Endothelial cell of umbilical vein (primary cell): ENCODE measurements at regions not wholly inside any gene's neighbourhood (a gene's known extent, or its start where the extent isn't known, plus 50 kb on each side); places are given as distances from the start of the nearest gene placed in this dataset.

Source experiments
- BruUV-seq: library from RNA; stranded (reverse); fragments of 400-500 nt; replicated peaks from 2 replicates; lab custom pipeline; 2021; lab: Mats Ljungman, UMichigan
- CTCF ChIA-PET: fragments of 300-600, 350-600 bp; sonication (Branson Sonifier 250); formaldehyde crosslinking; loops from one replicate; lab custom pipeline; 2021; ENCODE audit warnings: antibody characterized with exemption, inconsistent platforms; lab: Charles Lee
- POLR2A ChIA-PET: fragments of 300-600, 350-600 bp; sonication (Branson Sonifier 250); formaldehyde crosslinking; loops from one replicate; lab custom pipeline; 2021; ENCODE audit warnings: antibody characterized with exemption, inconsistent platforms; lab: Charles Lee
- DNase-seq: peaks from one replicate; pipeline ENCODE4 v3.0.0-alpha.2; 2011; ENCODE audit warnings: low read depth, low spot score
- FAIRE-seq: peaks from 2 replicates; lab custom pipeline; 2011; peaks lifted over from hg19 to GRCh38; lab: Jason Lieb, UNC
- H2AFZ ChIP-seq: 2 replicates; pipeline ENCODE4 v1.6.0; 2012; ENCODE audit warnings: low read depth, low read length, control low read depth, inconsistent platforms
- H3K27ac ChIP-seq: 2 replicates; pipeline ENCODE4 v1.5.1; 2011; ENCODE audit warnings: low read depth, mild to moderate bottlenecking, control low read depth, low read length, moderate library complexity; ENCODE audit not compliant: insufficient read depth
- H3K27me3 ChIP-seq, 2 experiments: 2 replicates each; pipeline versions ENCODE4 v1.6.0 to v1.6.1; 2011; ENCODE audit warnings: low read length in 2 of 2, mixed read lengths in 1 of 2; ENCODE audit not compliant: control insufficient read depth in 2 of 2, insufficient read depth in 2 of 2
- H3K36me3 ChIP-seq, 2 experiments: 2 replicates in 1 of 2; 3 replicates in 1 of 2; pipeline ENCODE4 v1.5.1; 2011; ENCODE audit warnings: low read length in 2 of 2, mild to moderate bottlenecking in 1 of 2, moderate library complexity in 1 of 2; ENCODE audit not compliant: control insufficient read depth in 2 of 2, insufficient read depth in 2 of 2; ENCODE audit errors: extremely low read depth in 1 of 2
- H3K4me1 ChIP-seq: 3 replicates; pipeline ENCODE4 v1.5.1; 2011; ENCODE audit warnings: mild to moderate bottlenecking, low read length; ENCODE audit not compliant: control insufficient read depth, insufficient read depth; ENCODE audit errors: extremely low read depth
- H3K4me2 ChIP-seq: 2 replicates; pipeline ENCODE4 v1.6.1; 2011; ENCODE audit warnings: low read length, control low read depth, mixed read lengths; ENCODE audit not compliant: insufficient read depth
- H3K4me3 ChIP-seq, 3 experiments: fragments of 200-600 bp in 1 of 3; sonication (generic), shearing (Covaris generic) in 1 of 3; replicated peaks in 1 of 3; 2 replicates each; pipeline ENCODE4 v1.5.1; 2011 to 2016; ENCODE audit warnings: control low read depth in 3 of 3, low read length in 3 of 3, mild to moderate bottlenecking in 2 of 3, inconsistent platforms in 1 of 3, low read depth in 1 of 3, moderate library complexity in 1 of 3; ENCODE audit not compliant: insufficient read depth in 1 of 3
- H3K79me2 ChIP-seq: 2 replicates; pipeline ENCODE4 v1.6.0; 2012; ENCODE audit warnings: low read length, inconsistent platforms; ENCODE audit not compliant: control insufficient read depth, insufficient read depth
- H3K9ac ChIP-seq: replicated peaks from 2 replicates; pipeline ENCODE3; 2011; ENCODE audit warnings: low read length, control low read depth; ENCODE audit not compliant: insufficient read depth; ENCODE audit errors: extremely low read depth
- H3K9me1 ChIP-seq: replicated peaks from 3 replicates; pipeline ENCODE4 v1.6.0; 2011; ENCODE audit warnings: mild to moderate bottlenecking, low read length; ENCODE audit not compliant: control insufficient read depth, insufficient read depth; ENCODE audit errors: extremely low read depth
- H3K9me3 ChIP-seq: replicated peaks from 2 replicates; pipeline ENCODE4 v1.5.1; 2012; ENCODE audit warnings: low read length, inconsistent platforms; ENCODE audit not compliant: control insufficient read depth, insufficient read depth
- H4K20me1 ChIP-seq: replicated peaks from 2 replicates; pipeline ENCODE3; 2011; ENCODE audit warnings: mild to moderate bottlenecking, low read length; ENCODE audit not compliant: control insufficient read depth, insufficient read depth; ENCODE audit errors: extremely low read depth
- CTCF ChIP-seq, 2 donors: IDR thresholded peaks; 1 replicate in 1 of 2; 2 replicates in 1 of 2; pipeline ENCODE4 v1.5.1; 2011; ENCODE audit warnings: low read length in 2 of 2, mild to moderate bottlenecking in 2 of 2, moderate library complexity in 2 of 2, control low read depth in 1 of 2, inconsistent platforms in 1 of 2, low read depth in 1 of 2; ENCODE audit not compliant: insufficient read depth in 1 of 2; ENCODE audit errors: extremely low read depth in 1 of 2
- EZH2 ChIP-seq: IDR thresholded peaks from 2 replicates; pipeline ENCODE4 v1.6.1; 2012; ENCODE audit warnings: borderline replicate concordance, low read depth, mild to moderate bottlenecking, moderate library complexity, low read length, inconsistent platforms; ENCODE audit not compliant: severe bottlenecking
- FOS ChIP-seq: IDR thresholded peaks from 2 replicates; pipeline ENCODE4 v1.6.1; 2011; ENCODE audit warnings: mild to moderate bottlenecking, low read length, moderate library complexity, borderline replicate concordance; ENCODE audit not compliant: insufficient read depth
- GATA2 ChIP-seq: IDR thresholded peaks from 2 replicates; pipeline ENCODE4 v1.7.0; 2011; ENCODE audit warnings: low read depth, mild to moderate bottlenecking, moderate library complexity, mixed read lengths, low read length; ENCODE audit not compliant: insufficient read length, insufficient read depth
- JUN ChIP-seq: IDR thresholded peaks from 2 replicates; pipeline ENCODE4 v1.6.1; 2011; ENCODE audit warnings: borderline replicate concordance, low read depth; ENCODE audit not compliant: insufficient read length, insufficient read depth
- MYC ChIP-seq: IDR thresholded peaks from one replicate; pipeline ENCODE4 v1.6.1; 2011; ENCODE audit warnings: mild to moderate bottlenecking, low read depth, low read length
- POLR2A ChIP-seq: IDR thresholded peaks from 2 replicates; pipeline ENCODE4 v1.6.1; 2012; ENCODE audit warnings: low read depth, mild to moderate bottlenecking, control low read depth, low read length
- POLR2AphosphoS5 ChIP-seq: IDR thresholded peaks from 2 replicates; pipeline ENCODE4 v1.6.1; 2012; ENCODE audit warnings: low read depth, mild to moderate bottlenecking, control low read depth, low read length, moderate library complexity; ENCODE audit not compliant: insufficient read depth
- dilution Hi-C: fragments of 300-500 bp; cut with MboI; formaldehyde crosslinking; loops from one replicate; pipeline ENCODE4 v1.15.0; 2019; ENCODE audit warnings: low sequenced_read_pairs; ENCODE audit not compliant: extremely low pct_ligation_motif_present
- intact Hi-C: fragments of 100-400 bp; cut with micrococcal nuclease; formaldehyde crosslinking; loops from one replicate; pipeline ENCODE4 v1.10.0; 2022
- TF ChIP-seq, protein P1 (sequence below): IDR thresholded peaks from 2 replicates; pipeline ENCODE4 v1.6.1; 2011; ENCODE audit not compliant: insufficient read depth, insufficient read length

GRCh38 chr15:45854455-45855202 is 219.8 kb downstream of the SQOR start:
- CTCF ChIA-PET = interaction anchor here (0.8 kb wide), 1 partner anchor 8 kb away, joined by 4 read pairs; no protein-coding TSS in a partner anchor
- Histone ChIP-seq H3K4me2 (no peak overlapping the region), H3K9ac (no peak overlapping the region), H3K79me2 (no peaks in the 10 kb centered on the region), H2AFZ (no peak overlapping the region), H3K4me3 (no peak overlapping the region), H3K9me1 (no peaks in the 10 kb centered on the region), H3K9me3 (no peaks in the 10 kb centered on the region), H3K27ac (no peak overlapping the region), H3K27me3 (no peaks in the 10 kb centered on the region), H4K20me1 (no peaks in the 10 kb centered on the region), H3K4me1 (no peaks in the 10 kb centered on the region), H3K36me3 (no peaks in the 10 kb centered on the region)
- POLR2A ChIA-PET = no interaction called here
- dilution Hi-C loops = no loop called here
- no TSS peak for BruUV-seq
- FAIRE-seq (no peak), DNase-seq (no peak)
- TF ChIP-seq, protein P1, sequence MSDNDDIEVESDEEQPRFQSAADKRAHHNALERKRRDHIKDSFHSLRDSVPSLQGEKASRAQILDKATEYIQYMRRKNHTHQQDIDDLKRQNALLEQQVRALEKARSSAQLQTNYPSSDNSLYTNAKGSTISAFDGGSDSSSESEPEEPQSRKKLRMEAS = no peak
- TF ChIP-seq FOS (no peak), CTCF (IDR thresholded peaks at IDR 0.05; ENCODE audit: extremely low read depth in 1 of 2, insufficient read depth in 1 of 2, low read depth in 1 of 2, low read length in 2 of 2) (no peak), POLR2AphosphoS5 (no peak), POLR2A (no peak), EZH2 (no peak), MYC (no peak), GATA2 (no peak), JUN (no peak)
- intact Hi-C loops = no loop called here
